H1 (cell line): ENCODE measurements at regions not wholly inside any gene's neighbourhood (a gene's known extent, or its start where the extent isn't known, plus 50 kb on each side); places are given as distances from the start of the nearest gene placed in this dataset.

Experiments
- BACH1 ChIP-seq: IDR thresholded peaks from 2 replicates; pipeline ENCODE4 v1.6.1; 2012; ENCODE audit warnings: low read length, improper control_type of control experiment
- EZH2 ChIP-seq: fragments of 200-600 bp; sonication (generic); IDR thresholded peaks from 2 replicates; pipeline ENCODE4 v1.7.1; 2012; ENCODE audit warnings: low read depth, mild to moderate bottlenecking, moderate library complexity, low read length, inconsistent platforms; ENCODE audit not compliant: severe bottlenecking
- GABPA ChIP-seq: IDR thresholded peaks from 2 replicates; pipeline ENCODE4 v1.6.1; 2011; ENCODE audit warnings: mild to moderate bottlenecking, low read length, moderate library complexity, borderline replicate concordance; ENCODE audit not compliant: insufficient read depth
- GTF2F1 ChIP-seq: IDR thresholded peaks from 2 replicates; pipeline ENCODE4 v1.6.1; 2012; ENCODE audit warnings: low read depth, low read length, improper control_type of control experiment, borderline replicate concordance
- MAFK ChIP-seq: IDR thresholded peaks from 2 replicates; pipeline ENCODE4 v1.6.1; 2012; ENCODE audit warnings: low read depth, mild to moderate bottlenecking, improper control_type of control experiment, low read length
- RNF2 ChIP-seq: fragments of 200-900, 300-1000 bp; sonication (generic); IDR thresholded peaks from 2 replicates; pipeline ENCODE4 v1.7.1; 2016; ENCODE audit warnings: borderline replicate concordance, low read depth, mild to moderate bottlenecking, antibody characterized with exemption, low read length; ENCODE audit not compliant: poor library complexity, severe bottlenecking; ENCODE audit errors: missing control alignments
- SUZ12 ChIP-seq: fragments of 200-600 bp; sonication (generic); IDR thresholded peaks from 2 replicates; pipeline ENCODE4 v1.6.1; 2012; ENCODE audit warnings: mild to moderate bottlenecking, inconsistent platforms, low read length, moderate library complexity, mixed read lengths
- TF ChIP-seq, protein P1 (sequence below): fragments of 300-600 bp; sonication (generic); IDR thresholded peaks from 2 replicates; pipeline ENCODE4 v1.7.1; 2012; ENCODE audit warnings: low read length, moderate library complexity, mild to moderate bottlenecking, inconsistent platforms; ENCODE audit not compliant: insufficient replicate concordance
- TF ChIP-seq, protein P2 (sequence below): IDR thresholded peaks from 2 replicates; pipeline ENCODE4 v1.6.1; 2012; ENCODE audit warnings: inconsistent platforms

GRCh38 chr12:3381059-3382047 is 109.7 kb upstream of the PRMT8 start (continued):
- no peak for TF ChIP-seq EZH2
- TF ChIP-seq GTF2F1 = no peak
- TF ChIP-seq, protein P1, sequence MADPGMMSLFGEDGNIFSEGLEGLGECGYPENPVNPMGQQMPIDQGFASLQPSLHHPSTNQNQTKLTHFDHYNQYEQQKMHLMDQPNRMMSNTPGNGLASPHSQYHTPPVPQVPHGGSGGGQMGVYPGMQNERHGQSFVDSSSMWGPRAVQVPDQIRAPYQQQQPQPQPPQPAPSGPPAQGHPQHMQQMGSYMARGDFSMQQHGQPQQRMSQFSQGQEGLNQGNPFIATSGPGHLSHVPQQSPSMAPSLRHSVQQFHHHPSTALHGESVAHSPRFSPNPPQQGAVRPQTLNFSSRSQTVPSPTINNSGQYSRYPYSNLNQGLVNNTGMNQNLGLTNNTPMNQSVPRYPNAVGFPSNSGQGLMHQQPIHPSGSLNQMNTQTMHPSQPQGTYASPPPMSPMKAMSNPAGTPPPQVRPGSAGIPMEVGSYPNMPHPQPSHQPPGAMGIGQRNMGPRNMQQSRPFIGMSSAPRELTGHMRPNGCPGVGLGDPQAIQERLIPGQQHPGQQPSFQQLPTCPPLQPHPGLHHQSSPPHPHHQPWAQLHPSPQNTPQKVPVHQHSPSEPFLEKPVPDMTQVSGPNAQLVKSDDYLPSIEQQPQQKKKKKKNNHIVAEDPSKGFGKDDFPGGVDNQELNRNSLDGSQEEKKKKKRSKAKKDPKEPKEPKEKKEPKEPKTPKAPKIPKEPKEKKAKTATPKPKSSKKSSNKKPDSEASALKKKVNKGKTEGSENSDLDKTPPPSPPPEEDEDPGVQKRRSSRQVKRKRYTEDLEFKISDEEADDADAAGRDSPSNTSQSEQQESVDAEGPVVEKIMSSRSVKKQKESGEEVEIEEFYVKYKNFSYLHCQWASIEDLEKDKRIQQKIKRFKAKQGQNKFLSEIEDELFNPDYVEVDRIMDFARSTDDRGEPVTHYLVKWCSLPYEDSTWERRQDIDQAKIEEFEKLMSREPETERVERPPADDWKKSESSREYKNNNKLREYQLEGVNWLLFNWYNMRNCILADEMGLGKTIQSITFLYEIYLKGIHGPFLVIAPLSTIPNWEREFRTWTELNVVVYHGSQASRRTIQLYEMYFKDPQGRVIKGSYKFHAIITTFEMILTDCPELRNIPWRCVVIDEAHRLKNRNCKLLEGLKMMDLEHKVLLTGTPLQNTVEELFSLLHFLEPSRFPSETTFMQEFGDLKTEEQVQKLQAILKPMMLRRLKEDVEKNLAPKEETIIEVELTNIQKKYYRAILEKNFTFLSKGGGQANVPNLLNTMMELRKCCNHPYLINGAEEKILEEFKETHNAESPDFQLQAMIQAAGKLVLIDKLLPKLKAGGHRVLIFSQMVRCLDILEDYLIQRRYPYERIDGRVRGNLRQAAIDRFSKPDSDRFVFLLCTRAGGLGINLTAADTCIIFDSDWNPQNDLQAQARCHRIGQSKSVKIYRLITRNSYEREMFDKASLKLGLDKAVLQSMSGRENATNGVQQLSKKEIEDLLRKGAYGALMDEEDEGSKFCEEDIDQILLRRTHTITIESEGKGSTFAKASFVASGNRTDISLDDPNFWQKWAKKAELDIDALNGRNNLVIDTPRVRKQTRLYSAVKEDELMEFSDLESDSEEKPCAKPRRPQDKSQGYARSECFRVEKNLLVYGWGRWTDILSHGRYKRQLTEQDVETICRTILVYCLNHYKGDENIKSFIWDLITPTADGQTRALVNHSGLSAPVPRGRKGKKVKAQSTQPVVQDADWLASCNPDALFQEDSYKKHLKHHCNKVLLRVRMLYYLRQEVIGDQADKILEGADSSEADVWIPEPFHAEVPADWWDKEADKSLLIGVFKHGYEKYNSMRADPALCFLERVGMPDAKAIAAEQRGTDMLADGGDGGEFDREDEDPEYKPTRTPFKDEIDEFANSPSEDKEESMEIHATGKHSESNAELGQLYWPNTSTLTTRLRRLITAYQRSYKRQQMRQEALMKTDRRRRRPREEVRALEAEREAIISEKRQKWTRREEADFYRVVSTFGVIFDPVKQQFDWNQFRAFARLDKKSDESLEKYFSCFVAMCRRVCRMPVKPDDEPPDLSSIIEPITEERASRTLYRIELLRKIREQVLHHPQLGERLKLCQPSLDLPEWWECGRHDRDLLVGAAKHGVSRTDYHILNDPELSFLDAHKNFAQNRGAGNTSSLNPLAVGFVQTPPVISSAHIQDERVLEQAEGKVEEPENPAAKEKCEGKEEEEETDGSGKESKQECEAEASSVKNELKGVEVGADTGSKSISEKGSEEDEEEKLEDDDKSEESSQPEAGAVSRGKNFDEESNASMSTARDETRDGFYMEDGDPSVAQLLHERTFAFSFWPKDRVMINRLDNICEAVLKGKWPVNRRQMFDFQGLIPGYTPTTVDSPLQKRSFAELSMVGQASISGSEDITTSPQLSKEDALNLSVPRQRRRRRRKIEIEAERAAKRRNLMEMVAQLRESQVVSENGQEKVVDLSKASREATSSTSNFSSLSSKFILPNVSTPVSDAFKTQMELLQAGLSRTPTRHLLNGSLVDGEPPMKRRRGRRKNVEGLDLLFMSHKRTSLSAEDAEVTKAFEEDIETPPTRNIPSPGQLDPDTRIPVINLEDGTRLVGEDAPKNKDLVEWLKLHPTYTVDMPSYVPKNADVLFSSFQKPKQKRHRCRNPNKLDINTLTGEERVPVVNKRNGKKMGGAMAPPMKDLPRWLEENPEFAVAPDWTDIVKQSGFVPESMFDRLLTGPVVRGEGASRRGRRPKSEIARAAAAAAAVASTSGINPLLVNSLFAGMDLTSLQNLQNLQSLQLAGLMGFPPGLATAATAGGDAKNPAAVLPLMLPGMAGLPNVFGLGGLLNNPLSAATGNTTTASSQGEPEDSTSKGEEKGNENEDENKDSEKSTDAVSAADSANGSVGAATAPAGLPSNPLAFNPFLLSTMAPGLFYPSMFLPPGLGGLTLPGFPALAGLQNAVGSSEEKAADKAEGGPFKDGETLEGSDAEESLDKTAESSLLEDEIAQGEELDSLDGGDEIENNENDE = no peak
- TF ChIP-seq, protein P2, sequence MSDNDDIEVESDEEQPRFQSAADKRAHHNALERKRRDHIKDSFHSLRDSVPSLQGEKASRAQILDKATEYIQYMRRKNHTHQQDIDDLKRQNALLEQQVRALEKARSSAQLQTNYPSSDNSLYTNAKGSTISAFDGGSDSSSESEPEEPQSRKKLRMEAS = no peak
- no peak for TF ChIP-seq SUZ12
- TF ChIP-seq RNF2 = no peak
- no peak for TF ChIP-seq GABPA
- no peak for TF ChIP-seq MAFK
- TF ChIP-seq BACH1 = no peak
